ENCODE measurements at regions not wholly inside any gene's neighbourhood (a gene's known extent, or its start where the extent isn't known, plus 50 kb on each side); places are given as distances from the start of the nearest gene placed in this dataset.

GRCh38 chr11:81787584-81788049 lies 946.0 kb downstream of the FAM181B start:
- CTCF ChIA-PET, result interaction anchor here (0.6 kb wide), 1 partner anchor 353 kb away, joined by 3 read pairs; no protein-coding TSS in a partner anchor
- Histone ChIP-seq H3K9me3 (ENCODE audit: control insufficient read depth, insufficient read depth, low read depth, low read length) (no peaks in the 10 kb centered on the region), H3K4me1 (ENCODE audit: control insufficient read depth, insufficient read depth, low read length) (no peaks in the 10 kb centered on the region)

GRCh38 chr11:81772166-81772565 lies 961.5 kb downstream of the FAM181B start:
- POLR2A ChIA-PET, result no interaction called here
- in situ Hi-C loops (cut with HindIII; ENCODE audit: low pct_unique_long_range_greater_than_20kb, low sequenced_read_pairs), result no loop called here
- ATAC-seq, result no peak

More at GRCh38 chr11:81787584-81788049, 946.0 kb downstream of the FAM181B start:
- Histone ChIP-seq H3K36me3 (ENCODE audit: control insufficient read depth, insufficient read depth, low read length) (no peaks in the 10 kb centered on the region), H3K27ac (ENCODE audit: low read length) (no peak overlapping the region), H3K4me3 (ENCODE audit: low read depth in 2 of 2, low read length in 2 of 2) (no peak overlapping the region), H3K27me3 (ENCODE audit: control insufficient read depth, insufficient read depth, low read length) (no peaks in the 10 kb centered on the region)
- DNase-seq (ENCODE audit: low read depth, low spot score) (no peak), ATAC-seq (no peak)
- no TSS peak for BruUV-seq (replicated peaks)
- POLR2A ChIA-PET, result no interaction called here
- TF ChIP-seq REST (IDR thresholded peaks at IDR 0.05; ENCODE audit: insufficient read depth in 1 of 2, low read depth in 2 of 2, low read length in 1 of 2), result no peak
- TF ChIP-seq TCF7L2 (IDR thresholded peaks at IDR 0.05; ENCODE audit: low read depth, low read length), result no peak
- TF ChIP-seq CTCF (IDR thresholded peaks at IDR 0.05), result peak; percentile 12; the same call in 1 of the 2 replicates
- no peak for TF ChIP-seq POLR2AphosphoS5 (IDR thresholded peaks at IDR 0.05; ENCODE audit: low read depth, low read length)
- in situ Hi-C loops (cut with HindIII; ENCODE audit: low pct_unique_long_range_greater_than_20kb, low sequenced_read_pairs) (no loop called here), intact Hi-C loops (cut with micrococcal nuclease; ENCODE audit: unreplicated experiment) (loop anchor here (1.0 kb wide), 1 partner anchor 23 kb away; no protein-coding TSS in a partner anchor)

More at GRCh38 chr11:81772166-81772565, 961.5 kb downstream of the FAM181B start:
- H3K4me3 ChIP-seq (ENCODE audit: low read depth in 2 of 2, low read length in 2 of 2), result no peak overlapping the region
- H3K27me3 ChIP-seq (ENCODE audit: control insufficient read depth, insufficient read depth, low read length), result no peaks in the 10 kb centered on the region
- H3K4me1 ChIP-seq (ENCODE audit: control insufficient read depth, insufficient read depth, low read length), result no peaks in the 10 kb centered on the region
- H3K27ac ChIP-seq (ENCODE audit: low read length), result no peak overlapping the region
- no peaks in the 10 kb centered on the region for H3K9me3 ChIP-seq (ENCODE audit: control insufficient read depth, insufficient read depth, low read depth, low read length)
- intact Hi-C loops (cut with micrococcal nuclease; ENCODE audit: unreplicated experiment), result no loop called here
- TF ChIP-seq TCF7L2 (IDR thresholded peaks at IDR 0.05; ENCODE audit: low read depth, low read length), result no peak
- no peak for TF ChIP-seq REST (IDR thresholded peaks at IDR 0.05; ENCODE audit: insufficient read depth in 1 of 2, low read depth in 2 of 2, low read length in 1 of 2)
- no peak for TF ChIP-seq SIN3A (IDR thresholded peaks at IDR 0.05; ENCODE audit: borderline replicate concordance, insufficient read depth, low read depth, low read length)
- TF ChIP-seq CTCF (IDR thresholded peaks at IDR 0.05), result no peak
- no peak for TF ChIP-seq POLR2AphosphoS5 (IDR thresholded peaks at IDR 0.05; ENCODE audit: low read depth, low read length)
- CTCF ChIA-PET, result no interaction called here
- no peak for DNase-seq (ENCODE audit: low read depth, low spot score)
- H3K36me3 ChIP-seq (ENCODE audit: control insufficient read depth, insufficient read depth, low read length), result no peaks in the 10 kb centered on the region
- no TSS peak for BruUV-seq (replicated peaks)

Data from Panc1 (cell line).